Endodermal cell (in vitro differentiated cells): ENCODE measurements at regions not wholly inside any gene's neighbourhood (a gene's known extent, or its start where the extent isn't known, plus 50 kb on each side); places are given as distances from the start of the nearest gene placed in this dataset.
A peak's percentile ranks its signal among the peaks of the same experiment; 100 is the strongest.

Experiments
- DNase-seq: peaks from one replicate; pipeline ENCODE4 v3.0.0-alpha.2; 2017
- H3K27ac ChIP-seq: 2 replicates; pipeline ENCODE4 v1.5.1; 2013; ENCODE audit warnings: mild to moderate bottlenecking, low read depth, low read length, moderate library complexity
- H3K27me3 ChIP-seq: 2 replicates; pipeline ENCODE4 v1.6.1; 2013; ENCODE audit warnings: mild to moderate bottlenecking, low read length, moderate library complexity; ENCODE audit not compliant: insufficient read depth, control insufficient read depth, poor library complexity, severe bottlenecking
- H3K36me3 ChIP-seq: 2 replicates; pipeline ENCODE4 v1.7.0; 2013; ENCODE audit warnings: mild to moderate bottlenecking, low read length, moderate library complexity; ENCODE audit not compliant: control insufficient read depth, insufficient read depth
- H3K4me1 ChIP-seq: one replicate; pipeline ENCODE4 v1.7.0; 2013; ENCODE audit warnings: low read length; ENCODE audit not compliant: control insufficient read depth, insufficient read depth
- H3K4me3 ChIP-seq: 2 replicates; pipeline ENCODE4 v1.5.1; 2013; ENCODE audit warnings: mild to moderate bottlenecking, low read length, moderate library complexity
- H3K9ac ChIP-seq: 2 replicates; pipeline ENCODE4 v1.6.1; 2013; ENCODE audit warnings: mild to moderate bottlenecking, low read length, moderate library complexity; ENCODE audit not compliant: poor library complexity, severe bottlenecking; ENCODE audit errors: extremely low read depth
- H3K9me3 ChIP-seq: 2 replicates; pipeline ENCODE4 v1.6.1; 2013; ENCODE audit warnings: mild to moderate bottlenecking, low read length, moderate library complexity; ENCODE audit not compliant: control insufficient read depth
- H3K27ac Mint-ChIP-seq: 2 replicates; pipeline ENCODE4 v1.8.0; 2020; ENCODE audit warnings: mixed read lengths
- H3K27me3 Mint-ChIP-seq: 2 replicates; pipeline ENCODE4 v1.8.0; 2021; ENCODE audit warnings: mild to moderate bottlenecking, mixed read lengths; ENCODE audit not compliant: insufficient read depth
- H3K36me3 Mint-ChIP-seq: 2 replicates; pipeline ENCODE4 v1.8.0; 2020; ENCODE audit warnings: low read depth, mixed read lengths
- H3K4me1 Mint-ChIP-seq: 2 replicates; pipeline ENCODE4 v1.8.0; 2020; ENCODE audit warnings: mixed read lengths
- H3K4me3 Mint-ChIP-seq: 2 replicates; pipeline ENCODE4 v1.8.0; 2020; ENCODE audit warnings: mild to moderate bottlenecking, moderate library complexity, mixed read lengths
- H3K9me3 Mint-ChIP-seq: 2 replicates; pipeline ENCODE4 v1.8.0; 2020; ENCODE audit warnings: mild to moderate bottlenecking, mixed read lengths
- CTCF ChIP-seq: fragments of 200-600 bp; sonication (generic); conservative IDR thresholded peaks from 2 replicates; pipeline ENCODE4 v1.5.0; 2021; ENCODE audit warnings: antibody characterized with exemption, mild to moderate bottlenecking
- WGBS, 2 experiments: methylation state at CpG; one replicate each; pipeline versions ENCODE4 v1.1.5 to v1.1.7; 2013; ENCODE audit warnings: missing lambda C conversion rate in 2 of 2, mixed read lengths in 1 of 2; ENCODE audit not compliant: insufficient coverage in 1 of 2, insufficient read length in 1 of 2; 5-methylcytosine and 5-hydroxymethylcytosine counted together

- peak; percentile 8 for DNase-seq
- Histone ChIP-seq H3K9ac (no peak overlapping the region), H3K4me3 (no peak overlapping the region), H3K27ac (no peak overlapping the region), H3K36me3 (no peaks in the 10 kb centered on the region), H3K27me3 (no peaks in the 10 kb centered on the region), H3K9me3 (no peaks in the 10 kb centered on the region), H3K4me1 (peaks cover 3% of the 10 kb centered on the region)
- TF ChIP-seq CTCF, result no peak
- no peak overlapping the region for H3K4me3 Mint-ChIP-seq
- H3K27ac Mint-ChIP-seq, result no peak overlapping the region
- 88% methylated on average over 1 of the region's 1 CpG; no CpG with 5 or more reads in 1 of the 2 experiments for WGBS, 2 experiments
- peaks cover 5% of the 10 kb centered on the region for H3K9me3 Mint-ChIP-seq
- H3K4me1 Mint-ChIP-seq, result peaks cover 7% of the 10 kb centered on the region
- peaks cover 31% of the 10 kb centered on the region for H3K27me3 Mint-ChIP-seq
- no peaks in the 10 kb centered on the region for H3K36me3 Mint-ChIP-seq
Observed at GRCh38 chr9:120158221-120158620, 421.7 kb downstream of the CDK5RAP2 start.

- WGBS, 2 experiments, result 84 to 88% methylated on average over 4 to 8 of the region's 8 CpGs
- H3K4me3 ChIP-seq, result no peak overlapping the region
- peak; percentile 1 for DNase-seq
- H3K4me1 ChIP-seq, result peaks cover 3% of the 10 kb centered on the region
- TF ChIP-seq CTCF, result no peak
- no peaks in the 10 kb centered on the region for H3K27me3 ChIP-seq
- Mint-ChIP-seq H3K27me3 (peaks cover 29% of the 10 kb centered on the region), H3K4me3 (no peak overlapping the region), H3K27ac (no peak overlapping the region), H3K36me3 (no peaks in the 10 kb centered on the region), H3K4me1 (peaks cover 19% of the 10 kb centered on the region), H3K9me3 (peaks cover 5% of the 10 kb centered on the region)
- H3K27ac ChIP-seq, result no peak overlapping the region
- no peaks in the 10 kb centered on the region for H3K9me3 ChIP-seq
- H3K36me3 ChIP-seq, result no peaks in the 10 kb centered on the region
- no peak overlapping the region for H3K9ac ChIP-seq
Observed at GRCh38 chr9:120156376-120156775, 423.6 kb downstream of the CDK5RAP2 start.

GRCh38 chr9:120153258-120153657 is 426.7 kb downstream of the CDK5RAP2 start:
- no peak overlapping the region for H3K9ac ChIP-seq
- no peak overlapping the region for H3K27ac ChIP-seq
- peaks cover 49% of the 10 kb centered on the region for H3K27me3 Mint-ChIP-seq
- TF ChIP-seq CTCF, result no peak
- no peaks in the 10 kb centered on the region for H3K36me3 ChIP-seq
- H3K27me3 ChIP-seq, result no peaks in the 10 kb centered on the region
- peaks cover 5% of the 10 kb centered on the region for H3K9me3 Mint-ChIP-seq
- no peaks in the 10 kb centered on the region for H3K9me3 ChIP-seq
- H3K36me3 Mint-ChIP-seq, result no peaks in the 10 kb centered on the region
- WGBS, 2 experiments, result 88 to 100% methylated on average over 1 of the region's 1 CpG
- H3K27ac Mint-ChIP-seq, result no peak overlapping the region
- no peak for DNase-seq
- H3K4me1 Mint-ChIP-seq, result peaks cover 19% of the 10 kb centered on the region
- no peak overlapping the region for H3K4me3 ChIP-seq
- H3K4me1 ChIP-seq, result peaks cover 3% of the 10 kb centered on the region
- H3K4me3 Mint-ChIP-seq, result no peak overlapping the region
